Head of caudate nucleus (tissue), 42 donors: ENCODE measurements at regions not wholly inside any gene's neighbourhood (a gene's known extent, or its start where the extent isn't known, plus 50 kb on each side); places are given as distances from the start of the nearest gene placed in this dataset.
"Not testable (repeated sequence)": the region's sequence is repeated elsewhere in the genome, so short reads cannot be mapped to it uniquely, and the experiment has no call there.

Experiments used
- DNase-seq, 42 donors: peaks; one replicate each; pipeline versions ENCODE4 v3.0.0 to v3.0.0-alpha.2; 2020 to 2021; ENCODE audit warnings: mixed read lengths in 7 of 42
- intact Hi-C: fragments of 100-400 bp; cut with DNase I; formaldehyde crosslinking; loops from one replicate; pipeline ENCODE4 v1.15.0; 2022

- intact Hi-C loops, result no loop called here
- DNase-seq, result no peak
Measured at GRCh38 chr1:58944439-58944838, 160.6 kb upstream of the JUN start.

GRCh38 chr1:58946390-58946789, 162.5 kb upstream of the JUN start:
- DNase-seq, result no peak

GRCh38 chr1:58948671-58949070, 164.8 kb upstream of the JUN start:
- intact Hi-C loops, result no loop called here
- no peak for DNase-seq

More at GRCh38 chr1:58946390-58946789, 162.5 kb upstream of the JUN start:
- intact Hi-C loops, result no loop called here

GRCh38 chr1:58949551-58950220, 165.8 kb upstream of the JUN start:
- no peak for DNase-seq
- intact Hi-C loops, result no loop called here

- DNase-seq, result no peak
- intact Hi-C loops, result no loop called here
Measured at GRCh38 chr1:58950897-58951296, 167.1 kb upstream of the JUN start.

GRCh38 chr1:58953951-58954350, 170.1 kb upstream of the JUN start:
- intact Hi-C loops, DNase-seq: not testable (repeated sequence)

- intact Hi-C loops, DNase-seq: not testable (repeated sequence)
Measured at GRCh38 chr1:58963287-58963686, 179.4 kb upstream of the JUN start.

- intact Hi-C loops, result no loop called here
- DNase-seq, result no peak
Measured at GRCh38 chr1:58964428-58964827, 180.6 kb upstream of the JUN start.

GRCh38 chr1:58964880-58965279, 181.0 kb upstream of the JUN start:
- intact Hi-C loops, result no loop called here

GRCh38 chr1:58966103-58966916, 182.5 kb upstream of the JUN start:
- intact Hi-C loops, result no loop called here
- no peak for DNase-seq

More at GRCh38 chr1:58964880-58965279, 181.0 kb upstream of the JUN start:
- no peak for DNase-seq

GRCh38 chr1:58966917-58967740, 183.3 kb upstream of the JUN start:
- no peak for DNase-seq
- intact Hi-C loops, result no loop called here

- intact Hi-C loops, result no loop called here
- peak in 31 of 42 donors; percentile 6 to 67 (median 29) for DNase-seq
Measured at GRCh38 chr1:58968360-58968952, 184.6 kb upstream of the JUN start.

GRCh38 chr1:58969176-58969575, 185.3 kb upstream of the JUN start:
- intact Hi-C loops, result not testable (repeated sequence)

GRCh38 chr1:58971629-58972140, 187.8 kb upstream of the JUN start:
- intact Hi-C loops, result no loop called here

More at GRCh38 chr1:58969176-58969575, 185.3 kb upstream of the JUN start:
- DNase-seq, result not testable (repeated sequence)

GRCh38 chr1:58975888-58976287, 192.0 kb upstream of the JUN start:
- DNase-seq, result no peak
- intact Hi-C loops, result no loop called here

More at GRCh38 chr1:58971629-58972140, 187.8 kb upstream of the JUN start:
- DNase-seq, result peak in 1 of 42 donors; percentile 4

- no peak for DNase-seq
- intact Hi-C loops, result no loop called here
Measured at GRCh38 chr1:58976294-58976693, 192.4 kb upstream of the JUN start.

GRCh38 chr1:58977598-58977997, 193.8 kb upstream of the JUN start:
- no peak for DNase-seq
- intact Hi-C loops, result no loop called here

GRCh38 chr1:58978096-58978495, 194.2 kb upstream of the JUN start:
- no peak for DNase-seq
- intact Hi-C loops, result no loop called here

GRCh38 chr1:58979086-58979485, 195.2 kb upstream of the JUN start:
- DNase-seq, result peak in 1 of 42 donors; percentile 4

More at GRCh38 chr1:58979086-58979485, 195.2 kb upstream of the JUN start:
- intact Hi-C loops, result no loop called here
